H1 (cell line): ENCODE measurements at regions not wholly inside any gene's neighbourhood (a gene's known extent, or its start where the extent isn't known, plus 50 kb on each side); places are given as distances from the start of the nearest gene placed in this dataset.

ENCODE experiments used
- CTCF ChIA-PET: fragments of 300-600 bp; sonication (Branson Sonifier 250); formaldehyde crosslinking; loops from one replicate; lab custom pipeline; 2021; ENCODE audit not compliant: partially characterized antibody; lab: Charles Lee
- POLR2A ChIA-PET: fragments of 300-600 bp; sonication (Branson Sonifier 250); formaldehyde crosslinking; loops from one replicate; lab custom pipeline; 2021; ENCODE audit warnings: inconsistent platforms; ENCODE audit not compliant: partially characterized antibody; lab: Charles Lee
- DNase-seq, 2 experiments: peaks; one replicate each; pipeline versions ENCODE4 v3.0.0 to v3.0.0-alpha.2; 2010 to 2022; ENCODE audit warnings: low spot score in 2 of 2, low read depth in 1 of 2, mixed read lengths in 1 of 2
- FAIRE-seq: peaks from 2 replicates; lab custom pipeline; 2011; peaks lifted over from hg19 to GRCh38; lab: Jason Lieb, UNC
- H2AFZ ChIP-seq: 2 replicates; pipeline ENCODE4 v1.8.1; 2012; ENCODE audit warnings: low read length, inconsistent platforms
- H2AK5ac ChIP-seq: 2 replicates; pipeline ENCODE4 v1.6.1; 2013; ENCODE audit warnings: low read depth, low read length
- H2BK120ac ChIP-seq: replicated peaks from 2 replicates; pipeline ENCODE3; 2013; ENCODE audit warnings: low read depth, low read length, inconsistent platforms
- H2BK12ac ChIP-seq: 2 replicates; pipeline ENCODE4 v1.6.1; 2013; ENCODE audit warnings: low read depth, low read length
- H2BK15ac ChIP-seq: 2 replicates; pipeline ENCODE4 v1.6.1; 2013; ENCODE audit warnings: low read length
- H2BK20ac ChIP-seq: 2 replicates; pipeline ENCODE4 v1.6.1; 2013; ENCODE audit warnings: low read length
- H2BK5ac ChIP-seq: 2 replicates; pipeline ENCODE4 v1.6.1; 2013; ENCODE audit warnings: low read depth, low read length
- H3K14ac ChIP-seq: 2 replicates; pipeline ENCODE4 v1.6.1; 2013; ENCODE audit warnings: inconsistent platforms; ENCODE audit not compliant: insufficient read length
- H3K18ac ChIP-seq: 2 replicates; pipeline ENCODE4 v1.6.1; 2013; ENCODE audit warnings: low read length; ENCODE audit errors: extremely low read depth
- H3K23ac ChIP-seq: 2 replicates; pipeline ENCODE4 v1.6.1; 2013; ENCODE audit warnings: inconsistent platforms; ENCODE audit not compliant: insufficient read length
- H3K23me2 ChIP-seq: 2 replicates; pipeline ENCODE4 v1.6.1; 2013; ENCODE audit warnings: low read depth, low read length
- H3K27ac ChIP-seq: 2 replicates; pipeline ENCODE4 v1.6.1; 2011; ENCODE audit warnings: low read depth, low read length, inconsistent platforms
- H3K27me3 ChIP-seq, 4 experiments: replicated peaks in 1 of 4; 1 replicate in 1 of 4; 2 replicates in 3 of 4; pipeline versions ENCODE4 v1.6.1 to v1.8.1; 2011 to 2013; ENCODE audit warnings: low read length in 3 of 4, mild to moderate bottlenecking in 3 of 4, inconsistent platforms in 2 of 4, mixed read lengths in 2 of 4, moderate library complexity in 1 of 4; ENCODE audit not compliant: control insufficient read depth in 3 of 4, insufficient read depth in 3 of 4; ENCODE audit errors: extremely low read depth in 1 of 4
- H3K36me3 ChIP-seq, 4 experiments: 2 replicates each; pipeline versions ENCODE4 v1.6.1 to v1.8.1; 2011 to 2013; ENCODE audit warnings: mild to moderate bottlenecking in 4 of 4, low read length in 3 of 4, moderate library complexity in 2 of 4, control low read depth in 1 of 4, inconsistent platforms in 1 of 4; ENCODE audit not compliant: insufficient read depth in 4 of 4, control insufficient read depth in 2 of 4
- H3K4ac ChIP-seq: replicated peaks from 2 replicates; pipeline ENCODE3; 2013; ENCODE audit warnings: low read length, low read depth, mixed read lengths, inconsistent platforms; ENCODE audit not compliant: insufficient read length
- H3K4me1 ChIP-seq, 4 experiments: replicated peaks in 1 of 4; 1 replicate in 1 of 4; 2 replicates in 3 of 4; pipeline versions ENCODE4 v1.6.1 to v1.8.1; 2011 to 2013; ENCODE audit warnings: low read length in 3 of 4, inconsistent platforms in 2 of 4, mixed read lengths in 1 of 4; ENCODE audit not compliant: insufficient read depth in 4 of 4, control insufficient read depth in 3 of 4
- H3K4me2 ChIP-seq, 2 experiments: 2 replicates each; pipeline versions ENCODE4 v1.6.1 to v1.8.1; 2011 to 2013; ENCODE audit warnings: low read depth in 2 of 2, low read length in 2 of 2, control low read depth in 1 of 2, inconsistent platforms in 1 of 2, mild to moderate bottlenecking in 1 of 2; ENCODE audit not compliant: insufficient read depth in 1 of 2
- H3K4me3 ChIP-seq, 4 experiments: fragments of 200-600, 300-600 bp in 1 of 4; sonication (generic), shearing (Covaris generic), sonication (Bioruptor Twin) in 1 of 4; 2 replicates each; pipeline versions ENCODE4 v1.5.1 to v1.8.1; 2011 to 2016; ENCODE audit warnings: low read length in 4 of 4, low read depth in 3 of 4, control low read depth in 2 of 4, inconsistent platforms in 2 of 4, mild to moderate bottlenecking in 2 of 4, mixed read lengths in 1 of 4, moderate library complexity in 1 of 4; ENCODE audit not compliant: insufficient read depth in 2 of 4; ENCODE audit errors: extremely low read depth in 1 of 4
- H3K56ac ChIP-seq: replicated peaks from 2 replicates; pipeline ENCODE3; 2013; ENCODE audit warnings: low read depth, mild to moderate bottlenecking, mixed read lengths, low read length, inconsistent platforms; ENCODE audit not compliant: insufficient read length
- H3K79me1 ChIP-seq: 2 replicates; pipeline ENCODE4 v1.6.1; 2013; ENCODE audit warnings: low read depth, low read length, control low read depth
- H3K79me2 ChIP-seq, 2 experiments: 2 replicates each; pipeline versions ENCODE4 v1.6.1 to v1.8.1; 2012 to 2013; ENCODE audit warnings: low read length in 2 of 2, mild to moderate bottlenecking in 2 of 2, inconsistent platforms in 1 of 2; ENCODE audit not compliant: insufficient read depth in 2 of 2, control insufficient read depth in 1 of 2
- H3K9ac ChIP-seq, 4 experiments: replicated peaks in 1 of 4; 1 replicate in 1 of 4; 2 replicates in 3 of 4; pipeline versions ENCODE4 v1.6.1 to v1.8.1; 2011 to 2013; ENCODE audit warnings: low read depth in 3 of 4, low read length in 3 of 4, control low read depth in 2 of 4, mild to moderate bottlenecking in 2 of 4, moderate library complexity in 2 of 4, inconsistent platforms in 1 of 4; ENCODE audit errors: extremely low read depth in 1 of 4
- H3K9me3 ChIP-seq, 2 experiments: 2 replicates each; pipeline versions ENCODE4 v1.6.1 to v1.8.1; 2012 to 2013; ENCODE audit warnings: mild to moderate bottlenecking in 2 of 2, moderate library complexity in 2 of 2, control low read depth in 1 of 2, inconsistent platforms in 1 of 2, low read depth in 1 of 2, low read length in 1 of 2, mixed read lengths in 1 of 2; ENCODE audit not compliant: insufficient read depth in 2 of 2
- H4K20me1 ChIP-seq, 2 experiments: replicated peaks in 1 of 2; 2 replicates each; pipeline versions ENCODE3 to v1.8.1; 2011 to 2013; ENCODE audit warnings: inconsistent platforms in 2 of 2, low read length in 2 of 2, mild to moderate bottlenecking in 1 of 2; ENCODE audit not compliant: insufficient read depth in 2 of 2, control insufficient read depth in 1 of 2
- H4K5ac ChIP-seq: 2 replicates; pipeline ENCODE4 v1.6.1; 2013; ENCODE audit warnings: low read length, low read depth, mixed read lengths, inconsistent platforms; ENCODE audit not compliant: insufficient read length
- H4K8ac ChIP-seq: 2 replicates; pipeline ENCODE4 v1.8.0; 2013; ENCODE audit warnings: mild to moderate bottlenecking, moderate library complexity, low read length, inconsistent platforms; ENCODE audit not compliant: insufficient read depth; ENCODE audit errors: extremely low read depth
- H4K91ac ChIP-seq: replicated peaks from 2 replicates; pipeline ENCODE3; 2013; ENCODE audit warnings: low read length, mixed read lengths, inconsistent platforms; ENCODE audit not compliant: insufficient read length
- CBX8 ChIP-seq: fragments of 300-800, 300-1000 bp; sonication (generic); IDR thresholded peaks from 2 replicates; pipeline ENCODE4 v1.7.1; 2016; ENCODE audit warnings: low read depth, low read length, borderline replicate concordance
- JUN ChIP-seq: IDR thresholded peaks from 2 replicates; pipeline ENCODE4 v1.6.1; 2011; ENCODE audit warnings: low read depth, mild to moderate bottlenecking, improper control_type of control experiment, low read length
- MAX ChIP-seq: IDR thresholded peaks from 2 replicates; pipeline ENCODE4 v1.6.1; 2012; ENCODE audit warnings: inconsistent platforms
- SAP30 ChIP-seq: fragments of 300-600 bp; sonication (generic); IDR thresholded peaks from 2 replicates; pipeline ENCODE4 v1.7.1; 2012; ENCODE audit warnings: low read length, moderate library complexity, mild to moderate bottlenecking, inconsistent platforms; ENCODE audit not compliant: insufficient read depth, insufficient replicate concordance
- SIRT6 ChIP-seq: IDR thresholded peaks from one replicate; pipeline ENCODE4 v1.7.1; 2012; ENCODE audit warnings: low read length, inconsistent platforms
- SRF ChIP-seq: IDR thresholded peaks from 2 replicates; pipeline ENCODE4 v1.6.1; 2011; ENCODE audit warnings: mild to moderate bottlenecking, low read depth, low read length, moderate library complexity
- WGBS, 2 experiments: shearing (Covaris generic) in 1 of 2; methylation state at CpG; one replicate each; pipeline versions ENCODE4 v1.1.6 to v1.1.7; 2013 to 2015; ENCODE audit warnings: low lambda C conversion rate in 2 of 2, mixed read lengths in 2 of 2, inconsistent platforms in 1 of 2, low coverage in 1 of 2, missing lambda C conversion rate in 1 of 2; ENCODE audit not compliant: insufficient replicate concordance in 2 of 2, insufficient coverage in 1 of 2, insufficient read length in 1 of 2; ENCODE audit errors: extremely low coverage in 1 of 2, missing lambda C conversion rate in 1 of 2; 5-methylcytosine and 5-hydroxymethylcytosine counted together

- no peaks in the 10 kb centered on the region for H3K9me3 ChIP-seq
- H3K14ac ChIP-seq = no peak overlapping the region
- H3K23ac ChIP-seq = no peak overlapping the region
- no peak overlapping the region for H3K27ac ChIP-seq
- H2BK20ac ChIP-seq = no peak overlapping the region
- CTCF ChIA-PET = interaction anchor here (0.8 to 3.8 kb wide), 4 partner anchors 11 to 52 kb away, joined by 3 to 15 read pairs (median 6); no protein-coding TSS in a partner anchor
- no peak overlapping the region for H4K91ac ChIP-seq
- DNase-seq (no peak), FAIRE-seq (no peak)
- H2BK120ac ChIP-seq = no peak overlapping the region
- POLR2A ChIA-PET = no interaction called here
- H3K36me3 ChIP-seq = no peaks in the 10 kb centered on the region
- no peak overlapping the region for H3K4me2 ChIP-seq
- H2BK5ac ChIP-seq = no peak overlapping the region
- no peaks in the 10 kb centered on the region for H3K27me3 ChIP-seq
- no peak overlapping the region for H2AK5ac ChIP-seq
- H3K4ac ChIP-seq = no peak overlapping the region
- H3K23me2 ChIP-seq = peaks cover 3% of the 10 kb centered on the region; the same call in 1 of the 2 replicates
- H3K79me2 ChIP-seq = no peaks in the 10 kb centered on the region
- H3K79me1 ChIP-seq = no peaks in the 10 kb centered on the region
- H3K9ac ChIP-seq = no peak overlapping the region
- H2BK12ac ChIP-seq = no peak overlapping the region
- H3K4me3 ChIP-seq = no peak overlapping the region
- H3K4me1 ChIP-seq = peaks cover 0 to 8% (median 1%) of the 10 kb centered on the region in 4 experiments; a peak in 2 of 7 replicates
- H2AFZ ChIP-seq = no peak overlapping the region
- H3K56ac ChIP-seq = no peak overlapping the region
- no peak overlapping the region for H3K18ac ChIP-seq
- H4K20me1 ChIP-seq = no peaks in the 10 kb centered on the region
- H4K5ac ChIP-seq = no peak overlapping the region
- H4K8ac ChIP-seq = no peak overlapping the region
- no peak overlapping the region for H2BK15ac ChIP-seq
- WGBS, 2 experiments = 79% methylated on average over 4 of the region's 4 CpGs; no CpG with 5 or more reads in 1 of the 2 experiments
- TF ChIP-seq MAX (no peak), CBX8 (no peak), SAP30 (no peak), JUN (no peak), SIRT6 (no peak), SRF (no peak)
Measured at GRCh38 chr16:86124321-86124720, 225.4 kb downstream of the IRF8 start.
